Coronary artery (tissue), 2 donors: ENCODE measurements at regions not wholly inside any gene's neighbourhood (a gene's known extent, or its start where the extent isn't known, plus 50 kb on each side); places are given as distances from the start of the nearest gene placed in this dataset.

Experiments
- DNase-seq: peaks from one replicate; pipeline ENCODE4 v3.0.0-alpha.2; 2017; ENCODE audit warnings: low spot score
- H3K27ac ChIP-seq, 2 donors: fragments of 200-600 bp; sonication (generic); one replicate each; pipeline ENCODE4 v1.5.1; 2016 to 2019
- H3K4me3 ChIP-seq: fragments of 200-600 bp; sonication (generic); 2 replicates; pipeline ENCODE4 v1.5.1; 2016; ENCODE audit warnings: mild to moderate bottlenecking, moderate library complexity
- TF ChIP-seq, protein P1 (sequence below): fragments of 200-600 bp; sonication (generic); IDR thresholded peaks from one replicate; pipeline ENCODE4 v1.5.1; 2019; ENCODE audit warnings: antibody characterized with exemption

DNA sequence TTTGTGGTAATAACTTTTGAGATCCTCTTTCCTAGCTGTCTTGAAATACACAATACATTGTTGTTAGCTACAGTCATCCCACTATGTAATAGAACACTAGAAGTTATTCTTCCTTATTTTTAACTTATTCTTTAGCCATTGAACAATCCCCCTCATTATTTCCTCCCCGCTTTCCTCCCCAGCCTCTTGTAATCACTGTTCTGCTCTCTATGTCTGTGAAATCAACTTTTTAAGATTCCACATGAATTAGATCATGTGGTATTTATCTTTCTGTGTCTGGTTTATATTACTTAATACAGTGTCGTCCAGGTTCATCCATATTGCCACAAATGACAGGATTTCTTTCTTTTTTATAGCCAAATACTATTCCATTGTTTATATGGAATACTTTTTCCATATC is 72.9 kb downstream of the SLC10A2 start:
- no peak overlapping the region for H3K27ac ChIP-seq
- TF ChIP-seq, protein P1, sequence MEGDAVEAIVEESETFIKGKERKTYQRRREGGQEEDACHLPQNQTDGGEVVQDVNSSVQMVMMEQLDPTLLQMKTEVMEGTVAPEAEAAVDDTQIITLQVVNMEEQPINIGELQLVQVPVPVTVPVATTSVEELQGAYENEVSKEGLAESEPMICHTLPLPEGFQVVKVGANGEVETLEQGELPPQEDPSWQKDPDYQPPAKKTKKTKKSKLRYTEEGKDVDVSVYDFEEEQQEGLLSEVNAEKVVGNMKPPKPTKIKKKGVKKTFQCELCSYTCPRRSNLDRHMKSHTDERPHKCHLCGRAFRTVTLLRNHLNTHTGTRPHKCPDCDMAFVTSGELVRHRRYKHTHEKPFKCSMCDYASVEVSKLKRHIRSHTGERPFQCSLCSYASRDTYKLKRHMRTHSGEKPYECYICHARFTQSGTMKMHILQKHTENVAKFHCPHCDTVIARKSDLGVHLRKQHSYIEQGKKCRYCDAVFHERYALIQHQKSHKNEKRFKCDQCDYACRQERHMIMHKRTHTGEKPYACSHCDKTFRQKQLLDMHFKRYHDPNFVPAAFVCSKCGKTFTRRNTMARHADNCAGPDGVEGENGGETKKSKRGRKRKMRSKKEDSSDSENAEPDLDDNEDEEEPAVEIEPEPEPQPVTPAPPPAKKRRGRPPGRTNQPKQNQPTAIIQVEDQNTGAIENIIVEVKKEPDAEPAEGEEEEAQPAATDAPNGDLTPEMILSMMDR: no peak
- no peak for DNase-seq
- no peak overlapping the region for H3K4me3 ChIP-seq

DNA sequence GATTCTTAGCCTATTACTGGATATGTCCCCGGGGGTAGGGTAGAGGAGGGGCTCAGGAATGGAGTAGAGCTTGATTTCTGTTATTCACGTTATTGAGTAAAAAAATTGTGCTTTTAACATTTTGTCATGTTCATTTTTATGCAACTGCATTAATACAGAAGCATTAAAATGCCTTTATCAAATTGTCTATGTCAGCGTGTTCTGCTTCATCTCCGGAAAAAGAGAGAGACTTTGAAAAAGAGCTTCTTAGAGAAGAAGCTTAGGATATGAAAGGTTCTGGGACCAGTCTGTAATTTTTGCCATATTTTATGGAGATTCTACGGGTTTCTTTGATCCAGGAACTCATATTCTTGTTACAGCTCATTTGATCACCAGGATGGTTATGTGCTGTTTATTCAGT is 82.0 kb downstream of the SLC10A2 start:
- DNase-seq: no peak
- H3K4me3 ChIP-seq: no peak overlapping the region
- TF ChIP-seq, protein P1: no peak
- no peak overlapping the region for H3K27ac ChIP-seq

DNA sequence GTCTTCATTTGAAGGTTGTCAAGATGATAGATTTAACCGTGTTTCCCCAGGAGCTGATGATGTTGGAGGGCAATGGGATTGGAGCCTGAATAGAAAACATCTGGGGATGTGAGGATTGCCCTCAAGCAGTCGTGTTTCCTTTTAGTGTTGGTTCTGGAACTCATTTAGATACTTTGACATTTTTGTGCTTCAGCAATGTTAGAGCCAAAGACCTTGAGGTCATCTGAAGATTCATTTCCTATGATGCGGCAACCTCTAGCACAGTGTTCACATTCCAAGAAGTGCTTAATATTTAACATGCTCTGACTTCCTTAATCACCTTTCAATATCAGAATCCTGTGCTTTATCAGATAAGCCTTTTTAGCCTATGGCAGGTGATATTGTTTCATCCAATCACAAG is 82.7 kb downstream of the SLC10A2 start:
- H3K27ac ChIP-seq: no peak overlapping the region
- DNase-seq: no peak
- TF ChIP-seq, protein P1: no peak

DNA sequence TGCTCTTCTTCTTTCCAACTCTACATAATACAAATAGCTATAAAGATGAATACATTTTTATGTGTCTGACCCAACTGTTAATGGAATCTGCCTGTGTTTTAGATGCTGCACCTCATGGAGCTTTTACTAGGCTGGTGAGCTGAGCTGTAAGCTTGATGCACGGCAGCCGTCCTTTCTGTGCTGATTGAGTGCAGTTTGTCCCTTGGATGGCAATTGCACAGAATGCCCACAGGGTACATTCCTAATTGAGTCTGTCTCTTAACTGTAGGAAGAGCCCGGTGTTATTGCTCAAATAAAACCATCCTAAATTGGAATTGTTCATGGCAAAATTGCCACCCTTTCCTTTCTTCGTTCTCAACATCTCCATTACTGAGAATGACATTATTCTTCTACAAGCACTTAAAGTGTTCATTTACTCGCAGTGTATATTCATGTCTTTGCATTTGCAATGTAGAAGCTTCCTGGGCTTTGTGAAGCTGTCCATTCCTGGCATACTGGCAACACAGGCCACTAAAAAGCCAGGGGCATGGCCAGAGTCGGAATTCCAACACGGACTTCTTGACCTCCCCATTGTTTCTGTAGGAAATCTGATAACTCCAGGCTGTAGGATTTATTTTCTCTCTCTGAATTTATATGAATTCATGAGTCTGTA is 85.8 kb downstream of the SLC10A2 start:
- H3K27ac ChIP-seq: no peak overlapping the region
- H3K4me3 ChIP-seq: no peak overlapping the region
- no peak for DNase-seq
- TF ChIP-seq, protein P1: no peak

More for the DNA sequence above, 82.7 kb downstream of the SLC10A2 start:
- no peak overlapping the region for H3K4me3 ChIP-seq

DNA sequence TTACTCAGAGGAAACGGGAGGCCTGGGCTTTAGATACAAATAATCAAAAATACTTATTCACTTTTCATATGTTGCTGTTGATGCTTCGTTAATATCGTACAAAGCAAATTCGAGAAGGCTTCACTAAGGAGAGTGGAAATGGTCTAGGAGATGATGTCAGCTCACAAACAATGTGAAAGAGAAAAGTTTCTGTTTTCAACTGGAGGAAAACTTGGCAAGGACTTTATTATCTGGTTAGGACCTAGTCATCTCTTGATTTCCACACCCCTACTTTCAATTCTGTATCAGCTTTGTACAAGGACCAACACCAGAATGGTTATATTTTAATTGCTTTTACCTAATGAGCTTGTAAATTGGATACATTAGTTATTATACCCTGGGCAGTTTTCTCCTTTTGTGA is 88.0 kb downstream of the SLC10A2 start:
- TF ChIP-seq, protein P1: no peak
- Histone ChIP-seq H3K4me3 (peak overlapping the region; percentile 54), H3K27ac (peak overlapping the region in 1 of 2 donors; percentile 46)
- DNase-seq: no peak

DNA sequence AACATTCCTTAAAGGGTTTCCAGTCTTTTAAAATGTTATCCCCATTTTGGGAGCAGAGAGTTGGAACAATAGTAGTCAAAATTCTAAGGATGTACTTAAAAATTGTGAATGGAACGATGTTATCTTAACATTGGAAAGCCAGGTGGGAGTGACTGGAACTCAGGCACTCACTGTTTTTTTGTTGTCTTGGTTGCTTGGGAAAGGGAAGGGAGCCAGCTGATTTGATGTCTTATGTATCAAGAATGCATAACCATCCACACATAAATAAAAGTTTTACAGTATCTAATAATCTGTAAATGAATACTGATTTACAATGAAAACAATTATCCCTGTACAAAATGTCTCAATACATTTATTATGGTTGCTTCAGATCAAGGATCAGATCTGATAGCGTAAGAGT is 88.7 kb downstream of the SLC10A2 start:
- Histone ChIP-seq H3K4me3 (peak overlapping the region; percentile 54), H3K27ac (peak overlapping the region in 1 of 2 donors; percentile 46)
- DNase-seq: no peak
- TF ChIP-seq, protein P1: no peak

DNA sequence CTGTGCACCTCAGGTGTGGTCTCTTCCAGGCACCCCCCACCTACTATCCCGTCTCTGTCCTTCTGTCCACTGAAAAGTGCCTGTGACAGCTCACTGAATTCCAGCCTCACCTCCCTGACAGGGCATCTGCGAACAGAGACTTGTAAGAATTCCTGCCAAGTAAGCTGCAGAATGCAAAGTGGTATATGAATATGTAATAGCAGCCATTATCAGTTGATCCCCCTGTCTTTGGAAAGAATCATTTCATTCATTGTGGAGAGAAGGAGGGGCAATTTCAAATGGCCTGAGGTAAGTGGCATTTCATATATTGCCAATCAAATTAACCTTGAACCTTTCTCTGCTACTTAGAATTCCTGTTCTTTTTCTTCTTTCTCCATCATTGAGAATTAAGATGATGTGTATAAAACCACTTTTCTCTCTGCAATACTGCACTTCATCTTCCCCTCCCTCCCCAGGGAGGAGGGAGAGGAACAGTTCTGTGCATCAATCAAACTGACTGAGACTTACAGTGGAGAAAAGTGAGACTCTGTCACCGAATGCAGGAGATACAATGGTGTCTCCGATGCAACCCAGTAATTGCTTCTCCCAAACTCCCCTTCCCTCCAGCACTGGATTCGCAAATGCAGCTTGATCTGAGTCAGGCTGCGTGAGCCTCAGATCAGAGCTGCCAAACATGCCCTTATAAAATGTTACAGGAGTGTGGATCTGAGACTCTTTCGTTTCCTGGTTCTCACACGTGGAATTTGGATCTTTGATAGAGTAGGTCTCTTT is 91.7 kb downstream of the SLC10A2 start:
- DNase-seq: no peak
- Histone ChIP-seq H3K27ac (no peak overlapping the region), H3K4me3 (no peak overlapping the region)
- TF ChIP-seq, protein P1: no peak
